ENCODE measurements at regions not wholly inside any gene's neighbourhood (a gene's known extent, or its start where the extent isn't known, plus 50 kb on each side); places are given as distances from the start of the nearest gene placed in this dataset.

DNA sequence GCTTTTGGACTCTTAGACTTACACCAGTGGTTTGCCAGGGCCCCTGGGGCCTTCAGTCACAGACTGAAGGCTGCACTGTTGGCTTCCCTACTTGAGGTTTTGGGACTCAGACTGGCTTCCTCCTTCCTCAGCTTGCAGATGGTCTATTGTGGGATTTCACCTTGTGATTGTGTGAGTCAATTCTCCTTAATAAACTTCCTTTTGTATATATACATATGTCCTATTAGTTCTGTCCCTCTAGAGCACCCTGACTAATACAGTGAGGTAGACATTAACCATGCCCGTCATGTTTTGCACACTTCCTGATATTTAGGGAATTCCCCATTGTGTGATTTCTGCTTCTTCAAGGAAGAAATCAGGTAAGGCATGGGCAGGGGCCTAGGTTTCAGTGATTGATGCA is 147.8 kb upstream of the CA10 start:
- no TSS peak for BruUV-seq (replicated peaks)
- H3K27me3 ChIP-seq (ENCODE audit: control insufficient read depth, insufficient read depth, low read length): no peaks in the 10 kb centered on the region
- intact Hi-C loops (cut with micrococcal nuclease; ENCODE audit: unreplicated experiment) (no loop called here), in situ Hi-C loops (cut with HindIII; ENCODE audit: low pct_unique_long_range_greater_than_20kb, low sequenced_read_pairs) (no loop called here)
- POLR2A ChIA-PET: no interaction called here
- H3K4me1 ChIP-seq (ENCODE audit: control insufficient read depth, insufficient read depth, low read length): no peaks in the 10 kb centered on the region
- CTCF ChIA-PET: no interaction called here
- no peaks in the 10 kb centered on the region for H3K9me3 ChIP-seq (ENCODE audit: control insufficient read depth, insufficient read depth, low read depth, low read length)
- DNase-seq (ENCODE audit: low read depth, low spot score) (no peak), ATAC-seq (no peak)
- H3K36me3 ChIP-seq (ENCODE audit: control insufficient read depth, insufficient read depth, low read length): no peaks in the 10 kb centered on the region
- no peak overlapping the region for H3K27ac ChIP-seq (ENCODE audit: low read length)
- TF ChIP-seq TCF7L2 (IDR thresholded peaks at IDR 0.05; ENCODE audit: low read depth, low read length) (no peak), SIN3A (IDR thresholded peaks at IDR 0.05; ENCODE audit: borderline replicate concordance, insufficient read depth, low read depth, low read length) (no peak), POLR2AphosphoS5 (IDR thresholded peaks at IDR 0.05; ENCODE audit: low read depth, low read length) (no peak)
- TF ChIP-seq, protein P1, sequence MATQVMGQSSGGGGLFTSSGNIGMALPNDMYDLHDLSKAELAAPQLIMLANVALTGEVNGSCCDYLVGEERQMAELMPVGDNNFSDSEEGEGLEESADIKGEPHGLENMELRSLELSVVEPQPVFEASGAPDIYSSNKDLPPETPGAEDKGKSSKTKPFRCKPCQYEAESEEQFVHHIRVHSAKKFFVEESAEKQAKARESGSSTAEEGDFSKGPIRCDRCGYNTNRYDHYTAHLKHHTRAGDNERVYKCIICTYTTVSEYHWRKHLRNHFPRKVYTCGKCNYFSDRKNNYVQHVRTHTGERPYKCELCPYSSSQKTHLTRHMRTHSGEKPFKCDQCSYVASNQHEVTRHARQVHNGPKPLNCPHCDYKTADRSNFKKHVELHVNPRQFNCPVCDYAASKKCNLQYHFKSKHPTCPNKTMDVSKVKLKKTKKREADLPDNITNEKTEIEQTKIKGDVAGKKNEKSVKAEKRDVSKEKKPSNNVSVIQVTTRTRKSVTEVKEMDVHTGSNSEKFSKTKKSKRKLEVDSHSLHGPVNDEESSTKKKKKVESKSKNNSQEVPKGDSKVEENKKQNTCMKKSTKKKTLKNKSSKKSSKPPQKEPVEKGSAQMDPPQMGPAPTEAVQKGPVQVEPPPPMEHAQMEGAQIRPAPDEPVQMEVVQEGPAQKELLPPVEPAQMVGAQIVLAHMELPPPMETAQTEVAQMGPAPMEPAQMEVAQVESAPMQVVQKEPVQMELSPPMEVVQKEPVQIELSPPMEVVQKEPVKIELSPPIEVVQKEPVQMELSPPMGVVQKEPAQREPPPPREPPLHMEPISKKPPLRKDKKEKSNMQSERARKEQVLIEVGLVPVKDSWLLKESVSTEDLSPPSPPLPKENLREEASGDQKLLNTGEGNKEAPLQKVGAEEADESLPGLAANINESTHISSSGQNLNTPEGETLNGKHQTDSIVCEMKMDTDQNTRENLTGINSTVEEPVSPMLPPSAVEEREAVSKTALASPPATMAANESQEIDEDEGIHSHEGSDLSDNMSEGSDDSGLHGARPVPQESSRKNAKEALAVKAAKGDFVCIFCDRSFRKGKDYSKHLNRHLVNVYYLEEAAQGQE (IDR thresholded peaks at IDR 0.05; ENCODE audit: insufficient read depth in 1 of 2, low read depth in 2 of 2, low read length in 1 of 2): no peak
- TF ChIP-seq, protein P2, sequence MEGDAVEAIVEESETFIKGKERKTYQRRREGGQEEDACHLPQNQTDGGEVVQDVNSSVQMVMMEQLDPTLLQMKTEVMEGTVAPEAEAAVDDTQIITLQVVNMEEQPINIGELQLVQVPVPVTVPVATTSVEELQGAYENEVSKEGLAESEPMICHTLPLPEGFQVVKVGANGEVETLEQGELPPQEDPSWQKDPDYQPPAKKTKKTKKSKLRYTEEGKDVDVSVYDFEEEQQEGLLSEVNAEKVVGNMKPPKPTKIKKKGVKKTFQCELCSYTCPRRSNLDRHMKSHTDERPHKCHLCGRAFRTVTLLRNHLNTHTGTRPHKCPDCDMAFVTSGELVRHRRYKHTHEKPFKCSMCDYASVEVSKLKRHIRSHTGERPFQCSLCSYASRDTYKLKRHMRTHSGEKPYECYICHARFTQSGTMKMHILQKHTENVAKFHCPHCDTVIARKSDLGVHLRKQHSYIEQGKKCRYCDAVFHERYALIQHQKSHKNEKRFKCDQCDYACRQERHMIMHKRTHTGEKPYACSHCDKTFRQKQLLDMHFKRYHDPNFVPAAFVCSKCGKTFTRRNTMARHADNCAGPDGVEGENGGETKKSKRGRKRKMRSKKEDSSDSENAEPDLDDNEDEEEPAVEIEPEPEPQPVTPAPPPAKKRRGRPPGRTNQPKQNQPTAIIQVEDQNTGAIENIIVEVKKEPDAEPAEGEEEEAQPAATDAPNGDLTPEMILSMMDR (IDR thresholded peaks at IDR 0.05): no peak
- H3K4me3 ChIP-seq (ENCODE audit: low read depth in 2 of 2, low read length in 2 of 2): no peak overlapping the region

DNA sequence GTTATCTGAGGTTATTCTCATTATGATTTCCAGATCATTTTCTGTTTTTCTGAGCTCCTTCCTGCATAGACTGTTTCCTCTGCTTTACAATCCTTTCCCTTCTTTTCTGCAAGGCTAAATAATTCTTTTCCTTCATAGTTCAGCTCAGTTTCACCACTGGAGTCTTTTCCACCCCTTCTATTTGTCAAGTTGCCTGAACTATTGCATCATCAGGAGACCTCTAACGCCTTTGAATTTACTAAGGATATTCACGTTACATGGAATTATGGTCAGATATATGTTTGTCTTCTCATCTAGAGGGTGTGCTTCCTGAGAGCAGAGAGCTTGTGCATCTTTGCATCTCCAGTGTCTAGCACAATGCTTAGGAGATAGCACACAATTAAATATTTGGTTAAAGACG is 140.4 kb upstream of the CA10 start:
- Histone ChIP-seq H3K36me3 (ENCODE audit: control insufficient read depth, insufficient read depth, low read length) (no peaks in the 10 kb centered on the region), H3K9me3 (ENCODE audit: control insufficient read depth, insufficient read depth, low read depth, low read length) (no peaks in the 10 kb centered on the region), H3K27ac (ENCODE audit: low read length) (no peak overlapping the region), H3K4me3 (ENCODE audit: low read depth in 2 of 2, low read length in 2 of 2) (no peak overlapping the region), H3K27me3 (ENCODE audit: control insufficient read depth, insufficient read depth, low read length) (no peaks in the 10 kb centered on the region), H3K4me1 (ENCODE audit: control insufficient read depth, insufficient read depth, low read length) (no peaks in the 10 kb centered on the region)
- POLR2A ChIA-PET: no interaction called here
- TF ChIP-seq, protein P2 (IDR thresholded peaks at IDR 0.05): no peak
- no peak for TF ChIP-seq POLR2AphosphoS5 (IDR thresholded peaks at IDR 0.05; ENCODE audit: low read depth, low read length)
- no peak for TF ChIP-seq TCF7L2 (IDR thresholded peaks at IDR 0.05; ENCODE audit: low read depth, low read length)
- TF ChIP-seq, protein P1 (IDR thresholded peaks at IDR 0.05; ENCODE audit: insufficient read depth in 1 of 2, low read depth in 2 of 2, low read length in 1 of 2): no peak
- no peak for TF ChIP-seq SIN3A (IDR thresholded peaks at IDR 0.05; ENCODE audit: borderline replicate concordance, insufficient read depth, low read depth, low read length)
- ATAC-seq (no peak), DNase-seq (ENCODE audit: low read depth, low spot score) (no peak)
- intact Hi-C loops (cut with micrococcal nuclease; ENCODE audit: unreplicated experiment): no loop called here
- no TSS peak for BruUV-seq (replicated peaks)
- in situ Hi-C loops (cut with HindIII; ENCODE audit: low pct_unique_long_range_greater_than_20kb, low sequenced_read_pairs): no loop called here
- CTCF ChIA-PET: no interaction called here

Measured in Panc1 (cell line).